ENCODE measurements at regions not wholly inside any gene's neighbourhood (a gene's known extent, or its start where the extent isn't known, plus 50 kb on each side); places are given as distances from the start of the nearest gene placed in this dataset.
A peak's percentile ranks its signal among the peaks of the same experiment; 100 is the strongest.

- DNase-seq: no peak
Observed at GRCh38 chr5:62698756-62699155, 120.1 kb downstream of the LRRC70 start.

- DNase-seq: no peak
Observed at GRCh38 chr5:62695274-62695673, 116.7 kb downstream of the LRRC70 start.

GRCh38 chr5:62692946-62693713, 114.5 kb downstream of the LRRC70 start:
- peak in 1 of 5 donors; percentile 12 for DNase-seq

- no peak for DNase-seq
Observed at GRCh38 chr5:62691946-62692345, 113.3 kb downstream of the LRRC70 start.

- no peak for DNase-seq
Observed at GRCh38 chr5:62690421-62690820, 111.8 kb downstream of the LRRC70 start.

GRCh38 chr5:62689599-62690368, 111.2 kb downstream of the LRRC70 start:
- DNase-seq: peak in 1 of 5 donors; percentile 2

- DNase-seq: no peak
Observed at GRCh38 chr5:62686692-62687091, 108.1 kb downstream of the LRRC70 start.

- DNase-seq: no peak
Observed at GRCh38 chr5:62685221-62685620, 106.6 kb downstream of the LRRC70 start.

GRCh38 chr5:62684310-62684709, 105.7 kb downstream of the LRRC70 start:
- DNase-seq: no peak

- DNase-seq: no peak
Observed at GRCh38 chr5:62682059-62682458, 103.4 kb downstream of the LRRC70 start.

- DNase-seq: no peak
Observed at GRCh38 chr5:62681117-62681850, 102.7 kb downstream of the LRRC70 start.

- no peak for DNase-seq
Observed at GRCh38 chr5:62680121-62680520, 101.5 kb downstream of the LRRC70 start.
